IMR-90 (cell line): ENCODE measurements at regions not wholly inside any gene's neighbourhood (a gene's known extent, or its start where the extent isn't known, plus 50 kb on each side); places are given as distances from the start of the nearest gene placed in this dataset.

ENCODE experiments used
- CEBPB ChIP-seq: IDR thresholded peaks from 2 replicates; pipeline ENCODE4 v1.6.1; 2012; ENCODE audit warnings: low read depth, low read length, improper control_type of control experiment
- MAFK ChIP-seq: IDR thresholded peaks from 2 replicates; pipeline ENCODE4 v1.6.1; 2012; ENCODE audit warnings: low read depth, low read length, improper control_type of control experiment
- RAD21 ChIP-seq: IDR thresholded peaks from 2 replicates; pipeline ENCODE4 v1.6.1; 2012; ENCODE audit warnings: low read length, improper control_type of control experiment
- RFX5 ChIP-seq: IDR thresholded peaks from 2 replicates; pipeline ENCODE4 v1.8.0; 2012; ENCODE audit warnings: low read depth, mild to moderate bottlenecking, low read length, moderate library complexity
- TF ChIP-seq, protein P1 (sequence below): conservative IDR thresholded peaks from 2 replicates; pipeline ENCODE4 v1.5.1; 2012; ENCODE audit warnings: mild to moderate bottlenecking, low read depth, low read length, improper control_type of control experiment

GRCh38 chr13:40047322-40047771, 391.9 kb downstream of the COG6 start:
- TF ChIP-seq, protein P1, sequence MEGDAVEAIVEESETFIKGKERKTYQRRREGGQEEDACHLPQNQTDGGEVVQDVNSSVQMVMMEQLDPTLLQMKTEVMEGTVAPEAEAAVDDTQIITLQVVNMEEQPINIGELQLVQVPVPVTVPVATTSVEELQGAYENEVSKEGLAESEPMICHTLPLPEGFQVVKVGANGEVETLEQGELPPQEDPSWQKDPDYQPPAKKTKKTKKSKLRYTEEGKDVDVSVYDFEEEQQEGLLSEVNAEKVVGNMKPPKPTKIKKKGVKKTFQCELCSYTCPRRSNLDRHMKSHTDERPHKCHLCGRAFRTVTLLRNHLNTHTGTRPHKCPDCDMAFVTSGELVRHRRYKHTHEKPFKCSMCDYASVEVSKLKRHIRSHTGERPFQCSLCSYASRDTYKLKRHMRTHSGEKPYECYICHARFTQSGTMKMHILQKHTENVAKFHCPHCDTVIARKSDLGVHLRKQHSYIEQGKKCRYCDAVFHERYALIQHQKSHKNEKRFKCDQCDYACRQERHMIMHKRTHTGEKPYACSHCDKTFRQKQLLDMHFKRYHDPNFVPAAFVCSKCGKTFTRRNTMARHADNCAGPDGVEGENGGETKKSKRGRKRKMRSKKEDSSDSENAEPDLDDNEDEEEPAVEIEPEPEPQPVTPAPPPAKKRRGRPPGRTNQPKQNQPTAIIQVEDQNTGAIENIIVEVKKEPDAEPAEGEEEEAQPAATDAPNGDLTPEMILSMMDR = no peak
- TF ChIP-seq RFX5 (no peak), CEBPB (no peak), RAD21 (no peak), MAFK (no peak)
